GM18517 (cell line): ENCODE measurements at regions not wholly inside any gene's neighbourhood (a gene's known extent, or its start where the extent isn't known, plus 50 kb on each side); places are given as distances from the start of the nearest gene placed in this dataset.

Experiments
- ATAC-seq: cut with Tn5 transposase; IDR thresholded peaks from one replicate; pipeline ENCODE4 v1.9.1; 2021; ENCODE audit warnings: mild to moderate bottlenecking, moderate library complexity; ENCODE audit not compliant: unreplicated experiment

GRCh38 chr1:239817276-239817675, 274.4 kb upstream of the FMN2 start:
- ATAC-seq = no peak

- no peak for ATAC-seq
These were observed 273.9 kb upstream of the FMN2 start for GRCh38 chr1:239817801-239818200.

GRCh38 chr1:239819096-239819495, 272.6 kb upstream of the FMN2 start:
- ATAC-seq = no peak

DNA sequence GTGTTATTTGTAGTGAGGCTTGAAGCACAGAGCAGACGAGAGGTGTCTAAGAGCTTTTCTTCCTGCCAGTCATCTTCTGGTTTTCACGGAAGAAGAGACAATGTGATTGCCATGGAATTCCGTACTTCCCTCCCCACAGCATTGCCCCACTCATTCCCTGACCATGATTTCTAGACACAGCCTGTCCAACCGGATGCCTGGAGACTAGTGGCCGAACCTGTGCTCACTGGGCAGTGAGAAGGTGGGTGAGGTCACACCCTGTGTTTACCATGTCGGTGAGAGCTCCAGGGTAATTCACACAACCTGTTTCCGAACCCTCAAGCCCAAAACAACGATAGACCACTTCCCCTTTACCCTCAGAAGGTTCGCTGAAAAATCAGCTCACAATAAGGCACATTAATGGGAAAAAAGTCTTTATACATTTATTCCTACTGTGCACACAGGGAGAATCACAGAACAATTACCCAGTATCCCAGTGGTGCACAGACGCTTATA, 271.9 kb upstream of the FMN2 start:
- no peak for ATAC-seq

DNA sequence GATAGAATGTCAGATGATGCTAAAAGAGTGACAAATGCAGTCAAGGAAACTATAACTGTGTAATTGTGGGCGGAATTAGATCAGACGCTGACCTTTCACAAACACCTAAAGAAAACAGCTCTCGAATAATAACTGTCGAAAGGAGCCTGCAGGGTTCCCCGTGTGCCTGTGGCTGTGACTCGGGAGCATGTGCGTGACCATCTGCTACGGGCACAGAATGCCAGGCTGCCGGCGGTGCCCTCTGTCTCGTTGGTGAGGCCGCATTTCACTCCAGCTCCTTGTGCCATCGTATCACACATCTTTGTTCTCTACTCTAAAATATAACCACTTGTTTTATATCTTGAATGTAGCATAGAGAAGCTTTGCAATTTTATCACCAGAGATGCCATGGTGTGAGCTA, 267.8 kb upstream of the FMN2 start:
- no peak for ATAC-seq

GRCh38 chr1:239826211-239826610, 265.5 kb upstream of the FMN2 start:
- no peak for ATAC-seq

GRCh38 chr1:239826736-239827135, 264.9 kb upstream of the FMN2 start:
- ATAC-seq = no peak

GRCh38 chr1:239829535-239829934, 262.1 kb upstream of the FMN2 start:
- no peak for ATAC-seq

- no peak for ATAC-seq
These were observed 259.9 kb upstream of the FMN2 start for GRCh38 chr1:239831577-239832355.

GRCh38 chr1:239833723-239834122, 258.0 kb upstream of the FMN2 start:
- no peak for ATAC-seq

GRCh38 chr1:239835946-239836440, 255.7 kb upstream of the FMN2 start:
- ATAC-seq = no peak

DNA sequence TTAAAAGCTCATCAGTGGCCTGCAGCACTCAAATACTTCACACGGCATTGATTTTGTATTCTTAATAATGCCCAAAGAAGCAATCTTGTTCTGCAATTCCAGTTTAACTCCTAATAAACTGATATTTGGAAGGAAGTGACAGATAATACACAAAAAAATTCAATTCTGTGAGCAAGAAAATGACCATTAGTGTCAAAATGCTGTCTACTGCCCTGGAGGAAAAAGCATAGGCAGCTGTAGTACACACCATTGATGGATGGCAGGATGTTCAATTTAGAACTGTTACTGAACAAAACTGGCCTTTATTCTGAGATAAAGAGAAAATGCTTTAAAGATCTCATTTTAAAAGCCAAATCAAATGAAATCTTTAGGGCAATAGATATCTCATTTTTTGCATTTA, 251.3 kb upstream of the FMN2 start:
- no peak for ATAC-seq

DNA sequence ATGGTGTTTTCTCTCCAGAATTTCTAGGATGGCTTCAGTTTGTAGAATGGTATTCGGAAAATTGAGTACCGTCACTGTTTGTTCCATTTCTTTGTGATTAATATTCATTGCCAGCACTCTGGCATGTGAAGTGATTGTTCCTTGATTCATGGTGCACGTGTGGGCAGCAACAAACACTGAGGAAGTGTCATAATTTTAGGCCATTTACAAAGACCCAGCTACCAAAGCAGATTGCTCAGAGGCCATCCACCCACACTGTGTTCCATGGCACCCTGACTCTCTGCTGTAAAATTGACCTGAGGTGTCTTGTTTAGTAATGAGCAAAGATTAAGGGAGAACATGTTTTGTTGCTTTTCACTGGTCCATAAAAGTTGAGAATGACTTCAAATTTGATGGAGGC, 250.9 kb upstream of the FMN2 start:
- ATAC-seq = no peak

DNA sequence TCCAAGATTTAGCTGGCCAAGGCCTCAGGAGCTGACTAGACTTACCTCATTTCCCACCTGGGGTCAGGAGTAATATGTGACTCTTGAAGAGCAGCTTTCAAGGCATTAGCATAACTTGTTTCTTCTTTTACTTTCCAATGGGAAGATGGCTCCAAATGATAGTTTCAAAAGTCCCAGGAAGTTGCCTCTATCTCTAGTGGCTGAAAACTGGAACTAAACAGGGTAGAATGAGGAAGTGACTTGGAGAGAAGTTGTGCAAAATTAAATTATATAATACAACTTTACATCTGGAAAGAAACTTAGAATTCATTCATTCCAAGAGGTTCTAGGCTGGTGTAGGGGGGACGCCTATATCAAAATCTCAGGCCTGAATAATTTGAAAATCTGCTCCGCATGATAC, 250.1 kb upstream of the FMN2 start:
- ATAC-seq = no peak

- no peak for ATAC-seq
These were observed 248.1 kb upstream of the FMN2 start for GRCh38 chr1:239843541-239843940.

DNA sequence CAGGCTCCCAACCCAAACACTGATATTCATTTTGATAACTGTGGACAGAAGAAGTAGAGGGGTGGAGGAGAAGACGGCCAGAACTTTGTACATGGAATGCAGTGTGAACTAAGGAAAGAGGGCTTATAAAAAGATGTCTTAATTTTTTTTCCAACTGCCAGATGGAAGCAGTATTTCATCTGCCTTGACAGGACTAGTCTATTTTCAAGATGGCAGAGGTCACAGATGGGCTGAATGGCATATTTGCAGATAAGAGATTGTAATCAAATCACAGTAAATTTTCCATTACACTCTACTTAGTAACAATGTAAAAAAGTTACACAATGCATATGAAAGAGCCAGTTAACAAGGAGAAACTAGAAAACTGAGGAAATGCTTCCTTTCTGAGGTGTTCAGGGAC, 246.8 kb upstream of the FMN2 start:
- no peak for ATAC-seq

DNA sequence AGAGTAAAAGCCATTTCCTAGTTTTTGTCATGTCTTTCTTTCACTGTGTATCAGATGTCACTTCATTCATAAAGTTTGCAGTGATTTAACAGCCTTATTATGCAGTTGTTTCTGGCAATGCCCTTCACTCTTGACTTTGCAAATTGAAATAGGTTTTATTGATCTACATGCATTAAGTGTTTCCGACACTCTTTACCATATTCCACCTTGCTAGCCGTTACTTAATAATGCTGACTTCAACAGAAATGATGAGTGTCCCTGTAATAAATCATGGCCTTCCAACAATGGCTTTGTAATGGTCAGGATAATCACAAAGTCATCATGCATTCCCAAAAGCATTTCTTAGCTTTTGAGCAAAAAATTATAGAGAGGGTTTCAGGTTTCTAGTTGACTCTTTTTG, 236.8 kb upstream of the FMN2 start:
- ATAC-seq = no peak

- ATAC-seq = no peak
These were observed 235.6 kb upstream of the FMN2 start for GRCh38 chr1:239856067-239856466.

DNA sequence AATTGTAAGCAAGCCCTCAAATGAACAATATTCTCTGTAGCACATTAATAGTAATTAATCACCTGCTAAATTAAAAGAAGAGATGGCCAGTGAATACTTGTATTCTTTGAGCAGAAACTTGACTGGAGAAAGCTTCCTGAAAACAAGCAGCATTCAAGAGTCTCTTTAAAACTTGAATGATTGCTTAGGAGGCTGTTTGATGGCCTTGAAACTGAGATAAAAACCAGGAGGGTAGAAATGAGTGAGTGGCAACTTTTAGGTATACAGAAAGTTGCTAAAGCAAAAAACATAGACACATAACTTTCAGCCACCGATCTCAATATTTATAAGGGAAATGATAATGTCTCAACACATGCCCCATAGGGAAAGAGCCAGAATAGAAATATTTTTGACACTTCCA, 234.8 kb upstream of the FMN2 start:
- no peak for ATAC-seq

DNA sequence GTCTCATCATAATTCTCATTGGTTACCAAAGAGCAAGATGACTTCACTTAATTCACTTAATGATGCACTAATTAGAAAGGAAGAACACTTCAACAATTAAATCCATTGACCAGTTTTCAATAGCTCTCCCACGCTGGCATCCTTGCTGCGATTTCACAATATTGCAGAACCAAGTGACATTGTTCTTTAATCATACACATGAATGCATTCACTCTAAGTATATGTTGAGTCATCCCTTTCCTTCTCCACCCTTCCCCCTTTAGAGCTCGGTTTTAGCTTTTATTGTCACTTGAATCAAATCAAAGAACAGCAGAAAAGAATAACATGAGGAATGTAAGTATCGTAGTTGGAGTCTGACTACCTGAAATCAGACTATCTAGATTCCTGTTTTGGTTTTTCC, 233.6 kb upstream of the FMN2 start:
- no peak for ATAC-seq

- ATAC-seq = no peak
These were observed 233.2 kb upstream of the FMN2 start for GRCh38 chr1:239858529-239858928.

DNA sequence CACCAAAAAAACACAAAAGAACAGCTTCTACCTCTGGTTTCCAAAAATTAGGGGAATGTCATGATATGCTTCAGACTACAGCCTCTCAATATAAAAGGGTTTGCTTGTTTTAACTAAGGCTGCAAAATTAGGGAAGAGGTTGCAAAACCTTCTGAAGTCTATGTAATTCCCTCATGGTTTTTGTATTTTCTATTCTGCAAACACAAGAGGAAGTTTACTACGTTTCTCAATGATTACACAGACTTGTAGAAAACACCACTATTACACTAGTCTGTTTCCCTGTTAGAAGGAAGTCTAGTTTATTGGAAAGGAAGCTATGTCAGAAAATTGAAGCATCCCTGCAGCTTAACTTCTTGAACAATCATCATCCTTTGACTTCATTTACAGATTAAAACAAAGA, 229.7 kb upstream of the FMN2 start:
- no peak for ATAC-seq
